GM12891 (cell line): ENCODE measurements at regions not wholly inside any gene's neighbourhood (a gene's known extent, or its start where the extent isn't known, plus 50 kb on each side); places are given as distances from the start of the nearest gene placed in this dataset.

Experiments
- POLR2A ChIP-seq: IDR thresholded peaks from 2 replicates; pipeline ENCODE4 v1.6.1; 2011; ENCODE audit warnings: low read depth, low read length, control low read depth
- POLR2AphosphoS5 ChIP-seq: IDR thresholded peaks from 2 replicates; pipeline ENCODE4 v1.6.1; 2011; ENCODE audit warnings: low read depth, low read length, control low read depth
- POU2F2 ChIP-seq: IDR thresholded peaks from 2 replicates; pipeline ENCODE4 v1.6.1; 2011; ENCODE audit warnings: low read depth, mild to moderate bottlenecking, control low read depth, low read length, moderate library complexity
- SPI1 ChIP-seq: IDR thresholded peaks from 2 replicates; pipeline ENCODE4 v1.6.1; 2011; ENCODE audit warnings: low read depth, low read length, control low read depth
- TAF1 ChIP-seq: IDR thresholded peaks from 2 replicates; pipeline ENCODE4 v1.6.1; 2011; ENCODE audit warnings: low read depth, low read length, control low read depth

DNA sequence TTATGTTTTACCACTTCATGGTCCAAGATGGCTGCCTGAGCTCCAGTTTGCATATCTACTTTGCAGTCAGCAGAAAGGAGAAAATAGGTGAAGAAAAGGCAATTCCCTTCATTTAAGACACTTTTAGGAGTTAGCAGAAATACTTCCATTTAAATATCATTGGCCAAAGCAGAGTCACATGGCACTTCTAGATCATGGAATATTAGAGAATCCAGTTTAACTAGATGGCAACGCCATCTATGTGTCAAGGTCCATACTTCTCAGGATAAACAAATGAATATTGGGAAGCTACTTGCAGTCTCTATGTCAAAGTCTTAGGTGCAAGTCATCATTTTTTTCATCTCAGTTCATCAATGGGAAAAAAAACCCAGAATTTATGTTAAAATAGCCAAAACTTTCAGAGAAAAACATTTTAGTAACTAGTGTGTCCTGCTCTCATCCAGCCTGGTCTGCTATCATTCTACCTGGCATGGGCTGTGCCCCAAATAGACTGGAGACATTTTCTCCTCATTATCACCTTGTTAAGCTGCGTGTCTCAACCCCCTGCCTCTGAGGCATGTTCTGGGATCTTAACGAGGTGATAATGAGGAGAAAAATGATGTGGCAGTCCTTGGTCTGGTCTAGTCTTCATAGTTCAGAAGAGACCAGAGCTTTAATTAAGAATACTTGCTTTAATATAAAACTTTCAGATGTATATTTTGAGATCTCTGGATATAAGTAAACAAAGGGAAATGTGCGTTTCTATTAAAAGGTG, 227.3 kb downstream of the TBX18 start:
- TF ChIP-seq POLR2A (no peak), POLR2AphosphoS5 (no peak), POU2F2 (no peak), TAF1 (no peak), SPI1 (no peak)
